SK-N-SH treated with all-trans-retinoic acid at 6 μM for 48 hours (cell line): ENCODE measurements at regions not wholly inside any gene's neighbourhood (a gene's known extent, or its start where the extent isn't known, plus 50 kb on each side); places are given as distances from the start of the nearest gene placed in this dataset.

Experiments used
- CSDC2 ChIP-seq: fragments of 250-450 bp; sonication (Bioruptor Pico); IDR thresholded peaks from 2 replicates; pipeline ENCODE4 v1.5.0; 2020; ENCODE audit warnings: mild to moderate bottlenecking, moderate library complexity
- OSR1 ChIP-seq: fragments of 250-450 bp; sonication (Bioruptor Pico); IDR thresholded peaks from 2 replicates; pipeline ENCODE4 v1.8.0; 2022; ENCODE audit warnings: moderate library complexity, mild to moderate bottlenecking, inconsistent platforms
- ZFP30 ChIP-seq: fragments of 450-650 bp; formaldehyde crosslinking; IDR thresholded peaks from 2 replicates; pipeline ENCODE4 v1.5.0; 2022; ENCODE audit warnings: mild to moderate bottlenecking, moderate library complexity

DNA sequence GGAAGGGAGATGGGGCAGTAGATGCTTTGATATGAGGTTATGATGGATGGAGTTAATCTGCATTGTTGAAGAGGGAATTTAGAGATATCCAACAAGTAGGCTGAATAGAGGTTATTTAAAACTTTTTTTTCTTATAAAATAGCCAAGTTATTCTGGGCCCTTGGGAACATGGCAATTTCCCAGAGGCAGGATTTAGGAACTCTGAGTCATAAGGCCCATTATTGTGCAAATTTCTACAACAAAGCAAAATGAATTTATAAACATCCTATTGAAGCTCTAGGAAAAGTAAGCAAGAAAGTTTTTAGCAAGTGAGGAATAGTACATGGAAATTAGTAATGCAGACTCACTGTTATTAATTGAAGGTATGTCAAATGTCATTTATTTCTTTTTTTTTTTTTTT lies 160.9 kb upstream of the NPY start:
- TF ChIP-seq ZFP30 (CRISPR knock-in tag) = no peak
- TF ChIP-seq OSR1 (CRISPR knock-in tag) = no peak
- no peak for TF ChIP-seq CSDC2 (CRISPR knock-in tag)
